Ishikawa (cell line): ENCODE measurements at regions not wholly inside any gene's neighbourhood (a gene's known extent, or its start where the extent isn't known, plus 50 kb on each side); places are given as distances from the start of the nearest gene placed in this dataset.

Source experiments
- CEBPB ChIP-seq: IDR thresholded peaks from 2 replicates; pipeline ENCODE4 v1.6.1; 2012
- CREB1 ChIP-seq: IDR thresholded peaks from 2 replicates; pipeline ENCODE4 v1.6.1; 2012; ENCODE audit warnings: low read depth
- EGR1 ChIP-seq: IDR thresholded peaks from 2 replicates; pipeline ENCODE4 v1.6.1; 2012
- EP300 ChIP-seq: IDR thresholded peaks from 2 replicates; pipeline ENCODE4 v1.6.1; 2012; ENCODE audit warnings: borderline replicate concordance
- FOXM1 ChIP-seq: IDR thresholded peaks from 2 replicates; pipeline ENCODE4 v1.6.1; 2012; ENCODE audit warnings: low read depth, borderline replicate concordance
- NFIC ChIP-seq: IDR thresholded peaks from 2 replicates; pipeline ENCODE4 v1.6.1; 2012
- RAD21 ChIP-seq: IDR thresholded peaks from 2 replicates; pipeline ENCODE4 v1.6.1; 2012; ENCODE audit warnings: low read depth
- REST ChIP-seq: IDR thresholded peaks from 2 replicates; pipeline ENCODE4 v1.6.1; 2012; ENCODE audit warnings: low read depth, mild to moderate bottlenecking
- TAF1 ChIP-seq: IDR thresholded peaks from 2 replicates; pipeline ENCODE4 v1.6.1; 2012; ENCODE audit warnings: low read depth, mild to moderate bottlenecking
- TCF12 ChIP-seq: IDR thresholded peaks from 2 replicates; pipeline ENCODE4 v1.6.1; 2012; ENCODE audit warnings: low read depth
- TEAD4 ChIP-seq: IDR thresholded peaks from 2 replicates; pipeline ENCODE4 v1.6.1; 2012
- YY1 ChIP-seq: IDR thresholded peaks from 2 replicates; pipeline ENCODE4 v1.6.1; 2012; ENCODE audit warnings: low read depth
- ZBTB7A ChIP-seq: IDR thresholded peaks from 2 replicates; pipeline ENCODE4 v1.6.1; 2012; ENCODE audit warnings: low read depth
- TF ChIP-seq, protein P1 (sequence below): IDR thresholded peaks from 2 replicates; pipeline ENCODE4 v1.6.1; 2012
- TF ChIP-seq, protein P2 (sequence below): IDR thresholded peaks from 2 replicates; pipeline ENCODE4 v1.6.1; 2012

DNA sequence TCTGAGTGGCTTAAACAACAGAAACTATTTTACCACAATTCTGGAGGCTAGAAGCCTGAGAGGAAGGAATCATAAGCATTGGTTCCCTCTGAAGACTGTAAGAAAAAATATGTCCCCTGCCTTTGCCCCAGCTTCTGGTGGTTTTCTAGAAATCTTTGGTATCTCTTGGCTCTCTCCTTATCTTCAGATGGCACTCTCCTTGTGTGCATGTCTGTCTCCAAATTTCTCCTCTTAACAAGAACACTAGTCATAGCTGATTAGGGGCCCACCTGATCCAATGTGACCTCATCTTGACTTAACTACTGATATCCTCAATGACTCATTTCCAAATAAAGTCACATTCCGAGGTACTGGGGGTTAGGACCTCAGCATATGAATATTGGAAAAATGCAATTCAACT, 635.0 kb upstream of the NR3C2 start:
- TF ChIP-seq CREB1: no peak
- TF ChIP-seq, protein P1, sequence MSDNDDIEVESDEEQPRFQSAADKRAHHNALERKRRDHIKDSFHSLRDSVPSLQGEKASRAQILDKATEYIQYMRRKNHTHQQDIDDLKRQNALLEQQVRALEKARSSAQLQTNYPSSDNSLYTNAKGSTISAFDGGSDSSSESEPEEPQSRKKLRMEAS: no peak
- TF ChIP-seq FOXM1: no peak
- TF ChIP-seq ZBTB7A: no peak
- no peak for TF ChIP-seq EP300
- no peak for TF ChIP-seq TEAD4
- no peak for TF ChIP-seq YY1
- TF ChIP-seq NFIC: no peak
- no peak for TF ChIP-seq REST
- TF ChIP-seq TAF1: no peak
- TF ChIP-seq EGR1: no peak

DNA sequence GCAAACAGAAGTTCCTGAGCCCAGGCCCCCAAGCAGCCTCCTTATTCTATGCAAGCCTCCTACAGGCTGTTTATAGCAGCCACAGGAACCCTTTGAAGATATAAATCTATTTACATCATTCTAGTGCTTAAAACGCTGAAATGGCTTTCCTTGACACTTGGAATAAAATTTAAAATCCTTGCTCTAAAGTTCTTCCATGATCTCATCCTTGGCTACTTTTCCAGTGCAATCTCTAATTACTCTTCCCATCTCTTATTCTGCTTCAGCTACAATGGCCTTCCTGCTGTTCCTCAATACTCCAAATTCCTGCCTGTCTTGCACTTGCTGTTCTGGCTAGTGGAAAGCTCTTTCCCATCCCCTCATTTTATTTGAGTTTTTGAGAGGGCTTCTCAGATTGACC, 634.2 kb upstream of the NR3C2 start:
- no peak for TF ChIP-seq TEAD4
- TF ChIP-seq ZBTB7A: no peak
- TF ChIP-seq, protein P1: no peak
- TF ChIP-seq TCF12: no peak
- no peak for TF ChIP-seq TAF1

GRCh38 chr4:149072384-149072783, 630.2 kb upstream of the NR3C2 start:
- no peak for TF ChIP-seq EGR1

GRCh38 chr4:149065753-149066152, 623.5 kb upstream of the NR3C2 start:
- TF ChIP-seq REST (no peak), RAD21 (peak; percentile 39)

DNA sequence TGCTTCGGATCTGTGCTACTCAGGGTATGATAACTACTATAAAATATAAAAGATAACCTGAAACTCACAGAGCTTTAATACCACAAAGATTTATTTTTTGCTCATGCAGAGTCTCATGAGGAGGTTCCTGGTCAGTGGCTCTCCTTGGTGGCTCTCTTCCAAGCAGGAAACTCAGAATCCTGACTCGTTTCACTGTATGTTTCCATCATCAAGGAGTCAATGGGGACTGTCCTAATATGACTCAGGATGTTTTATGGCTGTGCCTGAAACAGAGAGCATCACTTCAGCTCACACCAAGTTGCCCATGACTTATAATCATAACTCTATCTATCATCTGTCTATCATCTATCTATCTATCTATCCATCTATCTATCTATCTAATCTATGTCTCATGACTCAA, 620.8 kb upstream of the NR3C2 start:
- TF ChIP-seq EGR1 (no peak), EP300 (no peak), CEBPB (no peak)

DNA sequence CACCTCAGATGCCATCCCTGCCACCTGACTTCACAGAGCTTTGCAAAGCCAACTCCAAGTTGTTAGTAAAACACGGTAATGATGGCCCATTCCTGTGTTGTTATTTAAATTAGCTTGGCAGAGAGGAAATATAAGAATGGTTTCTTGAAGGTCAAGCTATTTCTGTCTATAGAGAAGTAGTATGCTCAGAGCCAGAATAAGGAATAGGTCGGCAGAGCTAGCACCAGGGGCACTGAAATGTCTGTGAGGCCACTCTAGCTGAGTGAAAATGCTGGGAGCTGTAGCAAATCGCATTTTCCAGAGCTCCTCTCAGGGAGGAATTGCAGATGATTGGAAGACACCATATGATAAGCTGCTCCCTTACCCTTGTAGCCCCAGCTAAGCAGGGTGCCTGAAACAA, 615.4 kb upstream of the NR3C2 start:
- TF ChIP-seq EGR1: no peak
- no peak for TF ChIP-seq TCF12
- TF ChIP-seq CREB1: no peak
- TF ChIP-seq, protein P1: no peak
- TF ChIP-seq YY1: no peak
- TF ChIP-seq CEBPB: no peak

GRCh38 chr4:149056615-149057014, 614.4 kb upstream of the NR3C2 start:
- peak; percentile 33; the same call in 1 of the 2 replicates for TF ChIP-seq TCF12
- TF ChIP-seq NFIC: peak; percentile 68
- TF ChIP-seq EGR1: no peak
- TF ChIP-seq RAD21: no peak
- no peak for TF ChIP-seq REST
- TF ChIP-seq TAF1: no peak
- TF ChIP-seq EP300: peak; percentile 59; the same call in 1 of the 2 replicates
- TF ChIP-seq YY1: 0 out of 2 replicates have a peak, but pooled peaks have one; percentile 18
- TF ChIP-seq, protein P2, sequence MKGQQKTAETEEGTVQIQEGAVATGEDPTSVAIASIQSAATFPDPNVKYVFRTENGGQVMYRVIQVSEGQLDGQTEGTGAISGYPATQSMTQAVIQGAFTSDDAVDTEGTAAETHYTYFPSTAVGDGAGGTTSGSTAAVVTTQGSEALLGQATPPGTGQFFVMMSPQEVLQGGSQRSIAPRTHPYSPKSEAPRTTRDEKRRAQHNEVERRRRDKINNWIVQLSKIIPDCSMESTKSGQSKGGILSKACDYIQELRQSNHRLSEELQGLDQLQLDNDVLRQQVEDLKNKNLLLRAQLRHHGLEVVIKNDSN: no peak
- TF ChIP-seq, protein P1: no peak; the same call in 1 of the 2 replicates
- peak; percentile 60; the same call in 1 of the 2 replicates for TF ChIP-seq FOXM1
- TF ChIP-seq TEAD4: peak; percentile 77
- no peak for TF ChIP-seq ZBTB7A
- TF ChIP-seq CEBPB: no peak
- TF ChIP-seq CREB1: no peak
